B cell (primary cell): ENCODE measurements at regions not wholly inside any gene's neighbourhood (a gene's known extent, or its start where the extent isn't known, plus 50 kb on each side); places are given as distances from the start of the nearest gene placed in this dataset.

Experiments used
- CTCF ChIP-seq: fragments of 200-600 bp; IDR thresholded peaks from one replicate; pipeline ENCODE4 v1.8.0; 2022; ENCODE audit warnings: antibody characterized with exemption, mild to moderate bottlenecking
- EZH2 ChIP-seq: IDR thresholded peaks from 2 replicates; pipeline ENCODE4 v1.6.1; 2012; ENCODE audit warnings: borderline replicate concordance, low read depth, mild to moderate bottlenecking, moderate library complexity, low read length; ENCODE audit not compliant: insufficient read depth, poor library complexity, severe bottlenecking

- TF ChIP-seq CTCF, result no peak
- no peak for TF ChIP-seq EZH2
These were observed 269.9 kb upstream of the PDZRN3 start for GRCh38 chr3:73894474-73895213.
